Adrenal gland (tissue), 5 donors: ENCODE measurements at regions not wholly inside any gene's neighbourhood (a gene's known extent, or its start where the extent isn't known, plus 50 kb on each side); places are given as distances from the start of the nearest gene placed in this dataset.

ENCODE experiments used
- CTCF ChIP-seq, 6 experiments: fragments of 450-650 bp in 4 of 6; fragments of 200-600 bp in 2 of 6; sonication (generic) in 1 of 6; IDR thresholded peaks; 1 replicate in 5 of 6; 2 replicates in 1 of 6; pipeline versions ENCODE4 v1.5.1 to v1.8.0; 2016 to 2021; ENCODE audit warnings: antibody characterized with exemption in 6 of 6, mild to moderate bottlenecking in 2 of 6, moderate library complexity in 1 of 6
- POLR2A ChIP-seq, 2 donors: fragments of 450-650 bp; IDR thresholded peaks; one replicate each; pipeline ENCODE4 v1.6.1; 2017; ENCODE audit warnings: antibody characterized with exemption in 2 of 2, mild to moderate bottlenecking in 2 of 2, moderate library complexity in 1 of 2
- donor health status: DM: no; HTN: no; CAD: no.

GRCh38 chr6:76702187-76702586 is 629.7 kb upstream of the IMPG1 start:
- no peak for TF ChIP-seq CTCF (IDR thresholded peaks at IDR 0.05)
- TF ChIP-seq POLR2A (IDR thresholded peaks at IDR 0.05), result no peak
